ENCODE measurements at regions not wholly inside any gene's neighbourhood (a gene's known extent, or its start where the extent isn't known, plus 50 kb on each side); places are given as distances from the start of the nearest gene placed in this dataset.

DNA sequence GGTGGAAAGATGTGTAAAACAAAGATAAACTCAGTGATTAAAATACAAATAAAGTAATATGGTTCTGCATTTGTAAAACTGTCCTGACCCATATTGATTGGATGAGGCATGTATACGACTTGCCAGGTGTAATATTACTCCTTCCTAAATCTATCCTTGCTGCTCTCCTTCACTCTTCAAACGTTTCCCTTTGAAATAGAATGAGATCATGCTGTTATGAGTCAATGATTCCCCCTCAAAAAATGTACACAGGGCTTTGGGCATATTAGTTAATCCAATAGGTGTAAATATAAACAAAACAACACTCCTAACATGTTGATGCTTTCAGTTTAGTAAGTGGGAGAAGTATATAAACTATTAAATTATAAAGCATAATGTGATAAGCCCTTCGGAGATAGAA is 117.4 kb upstream of the GPM6A start:
- no peak overlapping the region for H3K4me3 ChIP-seq (ENCODE audit: low read depth, low read length)
- no peak for DNase-seq (ENCODE audit: low read depth)
- TF ChIP-seq, protein P1, sequence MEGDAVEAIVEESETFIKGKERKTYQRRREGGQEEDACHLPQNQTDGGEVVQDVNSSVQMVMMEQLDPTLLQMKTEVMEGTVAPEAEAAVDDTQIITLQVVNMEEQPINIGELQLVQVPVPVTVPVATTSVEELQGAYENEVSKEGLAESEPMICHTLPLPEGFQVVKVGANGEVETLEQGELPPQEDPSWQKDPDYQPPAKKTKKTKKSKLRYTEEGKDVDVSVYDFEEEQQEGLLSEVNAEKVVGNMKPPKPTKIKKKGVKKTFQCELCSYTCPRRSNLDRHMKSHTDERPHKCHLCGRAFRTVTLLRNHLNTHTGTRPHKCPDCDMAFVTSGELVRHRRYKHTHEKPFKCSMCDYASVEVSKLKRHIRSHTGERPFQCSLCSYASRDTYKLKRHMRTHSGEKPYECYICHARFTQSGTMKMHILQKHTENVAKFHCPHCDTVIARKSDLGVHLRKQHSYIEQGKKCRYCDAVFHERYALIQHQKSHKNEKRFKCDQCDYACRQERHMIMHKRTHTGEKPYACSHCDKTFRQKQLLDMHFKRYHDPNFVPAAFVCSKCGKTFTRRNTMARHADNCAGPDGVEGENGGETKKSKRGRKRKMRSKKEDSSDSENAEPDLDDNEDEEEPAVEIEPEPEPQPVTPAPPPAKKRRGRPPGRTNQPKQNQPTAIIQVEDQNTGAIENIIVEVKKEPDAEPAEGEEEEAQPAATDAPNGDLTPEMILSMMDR (IDR thresholded peaks at IDR 0.05; ENCODE audit: low read depth, low read length, missing control alignments) = no peak

DNA sequence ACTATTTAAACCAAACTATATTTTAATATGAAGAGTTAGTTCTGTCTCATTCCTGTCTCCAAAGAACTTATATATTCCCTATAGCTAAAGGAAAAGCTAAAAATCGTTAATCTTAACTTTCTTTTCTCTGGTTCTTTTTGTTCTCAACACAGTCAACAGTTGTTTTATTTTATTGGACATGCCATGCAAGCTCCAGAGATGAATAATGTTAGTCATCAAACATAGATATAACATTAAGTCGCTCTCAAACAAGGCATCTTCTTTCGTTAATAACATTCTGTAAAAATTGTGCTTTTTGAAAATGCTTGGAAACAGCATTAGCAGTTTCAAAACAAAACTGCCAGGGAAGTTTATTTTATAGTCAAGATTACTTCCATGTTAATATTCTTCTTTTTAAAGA is 117.9 kb upstream of the GPM6A start:
- TF ChIP-seq, protein P1 (IDR thresholded peaks at IDR 0.05; ENCODE audit: low read depth, low read length, missing control alignments) = no peak
- DNase-seq (ENCODE audit: low read depth) = no peak
- no peak overlapping the region for H3K4me3 ChIP-seq (ENCODE audit: low read depth, low read length)

DNA sequence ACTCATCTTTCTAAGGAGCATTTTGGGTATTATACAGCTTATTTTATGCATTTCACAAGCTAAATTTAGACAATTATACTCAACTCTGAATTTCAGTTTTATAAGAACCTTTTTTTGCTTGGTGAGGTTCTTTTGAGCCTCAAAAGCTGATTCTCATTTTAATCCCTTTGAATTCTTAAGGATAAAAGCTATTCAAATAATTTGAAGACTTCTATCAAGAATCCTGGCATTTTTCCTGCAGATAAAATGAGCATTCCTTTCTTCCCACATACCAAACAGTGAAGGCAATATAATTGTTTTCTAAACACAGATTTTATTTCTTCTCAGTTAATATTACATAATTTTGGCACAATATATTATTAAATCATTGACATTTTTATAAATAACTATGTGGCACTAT is 118.4 kb upstream of the GPM6A start:
- no peak for DNase-seq (ENCODE audit: low read depth)
- TF ChIP-seq, protein P1 (IDR thresholded peaks at IDR 0.05; ENCODE audit: low read depth, low read length, missing control alignments) = no peak

DNA sequence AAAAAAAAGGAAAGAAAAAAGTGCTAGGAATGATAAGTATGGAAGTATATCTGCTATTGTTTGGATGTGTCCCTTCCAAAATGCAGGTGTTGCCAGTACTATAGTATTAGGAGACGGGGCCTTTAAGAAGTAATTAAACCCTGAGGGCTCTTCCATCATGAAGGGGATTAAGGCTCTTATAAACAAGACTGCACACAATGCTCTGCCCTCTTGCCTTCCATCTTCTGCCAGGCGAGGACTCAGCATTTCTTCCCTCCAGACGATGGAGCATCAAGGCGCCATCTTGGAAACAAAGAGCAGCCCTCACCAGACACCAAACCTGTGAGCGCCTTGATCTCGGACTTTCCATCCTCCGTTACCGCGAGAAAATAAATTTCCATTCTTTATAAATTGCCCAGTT is 120.1 kb upstream of the GPM6A start:
- DNase-seq (ENCODE audit: low read depth) = no peak
- TF ChIP-seq, protein P1 (IDR thresholded peaks at IDR 0.05; ENCODE audit: low read depth, low read length, missing control alignments) = no peak
- H3K4me3 ChIP-seq (ENCODE audit: low read depth, low read length) = no peak overlapping the region

More for the DNA sequence above, 118.4 kb upstream of the GPM6A start:
- no peak overlapping the region for H3K4me3 ChIP-seq (ENCODE audit: low read depth, low read length)

DNA sequence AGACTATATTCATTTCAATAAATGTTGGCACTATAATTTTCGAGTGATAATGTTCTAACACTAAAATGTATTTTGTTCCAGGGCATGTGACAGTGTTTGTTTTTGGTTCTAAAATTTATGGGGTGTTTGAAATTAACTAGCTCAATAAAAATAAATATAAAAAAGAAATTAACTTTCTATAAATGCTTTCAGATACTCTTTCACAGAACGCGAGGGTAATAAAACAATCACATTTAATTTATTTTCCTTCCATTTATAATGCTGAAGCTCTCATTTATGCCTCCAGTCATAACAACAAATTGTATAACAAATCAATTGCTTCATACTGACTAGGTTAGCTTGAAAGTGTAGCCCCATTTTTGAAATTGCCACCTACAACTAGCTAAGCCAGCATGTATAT is 122.4 kb upstream of the GPM6A start:
- DNase-seq (ENCODE audit: low read depth) = no peak
- H3K4me3 ChIP-seq (ENCODE audit: low read depth, low read length) = no peak overlapping the region
- TF ChIP-seq, protein P1 (IDR thresholded peaks at IDR 0.05; ENCODE audit: low read depth, low read length, missing control alignments) = no peak

DNA sequence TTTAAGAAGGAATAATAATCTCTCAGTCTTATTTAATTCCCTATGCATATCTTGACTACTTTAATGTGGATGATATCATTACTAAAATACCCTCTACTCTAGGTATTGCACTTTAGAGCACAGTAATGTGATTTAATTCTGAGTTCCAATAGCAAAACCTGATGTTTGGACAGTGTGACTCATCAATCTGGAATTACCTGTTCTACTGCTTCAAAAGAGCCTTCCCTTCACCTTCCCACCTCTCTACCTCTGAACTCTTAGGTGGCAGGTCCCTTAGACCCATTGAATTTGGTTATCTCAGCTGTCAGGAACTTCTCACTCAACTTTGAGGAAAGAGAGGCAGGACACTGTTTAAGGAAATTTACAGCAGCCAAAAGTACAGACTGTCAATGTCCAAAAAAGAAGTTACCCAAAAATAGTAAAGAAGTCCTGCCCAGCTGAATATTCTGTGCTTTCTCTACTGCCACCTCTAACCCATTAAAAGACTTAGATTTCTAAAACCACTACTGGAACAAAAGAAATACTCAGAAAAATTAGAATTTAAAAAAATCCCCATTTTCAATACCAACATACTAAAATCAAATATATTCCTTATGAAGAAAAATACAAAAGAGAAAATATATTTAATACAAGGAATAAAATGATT is 123.1 kb upstream of the GPM6A start:
- no peak overlapping the region for H3K4me3 ChIP-seq (ENCODE audit: low read depth, low read length)
- no peak for DNase-seq (ENCODE audit: low read depth)
- TF ChIP-seq, protein P1 (IDR thresholded peaks at IDR 0.05; ENCODE audit: low read depth, low read length, missing control alignments) = no peak

Measured in GM12864 (cell line).